Embryonic facial prominence (tissue), 1 donor: ENCODE measurements at regions not wholly inside any gene's neighbourhood (a gene's known extent, or its start where the extent isn't known, plus 50 kb on each side); places are given as distances from the start of the nearest gene placed in this dataset.

ENCODE experiments used
- DNase-seq: peaks from one replicate; pipeline ENCODE4 v3.0.0-alpha.2; 2016; ENCODE audit errors: extremely low spot score

DNA sequence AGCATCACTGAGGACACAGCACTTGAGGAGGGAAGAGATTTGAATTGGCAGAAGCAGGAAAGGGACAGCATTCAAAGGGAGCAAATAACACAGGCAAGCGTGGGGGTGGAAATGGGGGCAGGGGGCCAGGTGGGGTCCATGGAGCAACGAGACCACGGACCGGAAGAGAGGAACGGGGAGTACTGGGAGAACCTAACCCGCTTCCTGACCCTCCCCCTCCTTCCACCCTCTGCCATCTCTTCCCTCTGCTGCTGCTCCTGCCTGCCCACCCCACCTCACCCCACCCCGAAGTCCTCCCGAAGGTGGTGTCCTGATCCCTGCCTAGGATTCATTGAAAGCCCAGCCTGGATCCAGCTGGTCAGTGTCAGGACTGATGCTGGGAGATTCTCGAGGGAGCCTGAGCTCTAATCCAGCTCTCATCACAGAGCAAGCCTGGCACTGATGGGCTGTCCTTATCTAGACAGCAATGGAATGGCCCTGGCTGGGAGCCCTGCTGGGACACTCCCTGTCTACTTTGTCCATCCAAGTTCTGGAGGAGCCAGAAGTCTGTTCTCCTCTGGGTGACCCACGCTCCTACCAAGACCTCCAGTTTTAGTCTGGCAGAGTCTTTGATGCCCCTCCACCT is 105.0 kb downstream of the TRIM29 start:
- no peak for DNase-seq

DNA sequence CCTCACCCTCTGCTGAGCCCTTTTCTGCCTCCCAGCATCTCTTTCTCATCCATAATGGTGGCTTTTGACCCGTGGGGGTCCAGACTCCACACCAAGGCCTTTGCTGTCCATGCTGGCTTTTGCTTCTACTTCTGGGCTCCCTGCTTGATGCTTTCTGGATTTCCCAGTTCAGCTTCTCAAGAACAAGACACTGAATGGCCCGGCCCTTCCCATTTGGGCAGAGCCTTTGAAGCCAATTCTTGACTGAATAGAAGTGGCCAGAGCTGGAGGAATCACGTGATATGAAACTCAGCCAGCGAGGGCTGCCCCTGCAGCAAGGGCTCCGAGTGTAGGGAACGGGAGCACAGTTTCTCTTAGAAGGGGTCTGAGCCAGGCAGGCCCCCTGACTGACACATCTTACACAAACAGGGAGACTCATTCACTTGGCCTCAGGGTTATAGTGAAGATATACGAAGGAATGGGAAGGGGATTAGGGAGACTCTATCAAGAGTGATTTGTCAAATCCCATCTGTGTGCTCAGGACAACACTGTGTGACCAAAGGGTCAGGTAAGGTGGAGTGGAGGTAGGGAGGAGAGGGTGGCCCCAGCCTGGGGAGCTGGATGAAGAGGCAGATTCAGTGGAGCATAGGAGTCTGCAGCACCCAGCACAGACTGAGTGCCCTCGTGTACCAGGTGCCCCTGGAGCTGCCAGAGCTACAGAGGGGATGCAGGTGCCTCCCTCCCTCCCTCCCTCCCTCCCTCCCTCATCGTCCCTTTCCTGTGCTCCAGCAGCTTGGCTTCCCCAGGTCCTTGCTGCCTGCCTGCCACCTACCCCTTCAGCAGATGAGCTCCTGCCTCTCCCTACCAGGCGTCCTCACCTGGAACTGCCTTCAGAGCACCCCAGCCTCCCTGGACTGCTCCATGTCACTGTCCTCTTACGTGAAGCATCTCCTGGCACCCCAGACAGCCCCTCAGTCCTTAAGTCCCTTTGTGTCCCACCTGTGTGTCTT is 106.0 kb downstream of the TRIM29 start:
- no peak for DNase-seq

- DNase-seq, result no peak
Measured at GRCh38 chr11:120031156-120031555, 106.8 kb downstream of the TRIM29 start.

DNA sequence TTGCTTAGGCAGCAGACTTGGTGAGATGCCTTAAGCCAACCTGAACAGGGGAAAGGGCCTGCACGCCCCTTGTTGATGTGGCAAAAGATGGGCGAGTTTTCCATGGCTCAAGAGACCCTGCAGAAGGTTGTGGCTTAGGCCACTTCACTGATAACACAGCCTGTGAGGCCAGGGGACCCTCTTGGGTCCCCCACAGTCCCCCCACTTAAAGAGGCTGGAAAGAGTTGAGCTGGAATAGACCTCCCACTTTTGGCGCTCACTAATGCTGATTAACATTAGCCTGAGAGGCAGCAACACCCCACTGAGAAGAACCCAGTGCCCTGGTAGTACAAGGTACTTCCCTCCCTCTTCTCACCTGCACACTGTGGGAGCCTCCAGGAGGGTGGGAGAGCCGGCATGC is 107.5 kb downstream of the TRIM29 start:
- no peak for DNase-seq

DNA sequence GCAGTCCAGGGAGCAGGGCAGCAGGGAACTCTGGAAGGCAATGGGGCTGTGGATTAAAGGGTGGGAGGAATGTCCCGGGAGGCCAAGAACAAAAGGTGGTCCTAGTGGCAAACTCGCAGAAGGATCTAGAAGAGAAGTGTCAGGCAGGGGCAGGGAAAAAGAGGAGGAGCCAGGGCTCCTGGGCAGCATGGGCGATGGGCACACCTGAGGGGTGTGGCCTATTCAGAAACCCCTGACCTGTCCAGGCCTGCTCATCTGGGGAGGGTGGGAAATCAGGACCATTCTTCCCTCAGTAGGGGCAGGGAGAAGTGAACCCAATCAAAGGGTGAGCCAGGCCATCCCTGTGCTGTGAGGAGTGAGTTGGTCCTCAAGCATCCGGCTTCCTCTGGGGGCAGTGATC is 108.6 kb downstream of the TRIM29 start:
- DNase-seq, result no peak

DNA sequence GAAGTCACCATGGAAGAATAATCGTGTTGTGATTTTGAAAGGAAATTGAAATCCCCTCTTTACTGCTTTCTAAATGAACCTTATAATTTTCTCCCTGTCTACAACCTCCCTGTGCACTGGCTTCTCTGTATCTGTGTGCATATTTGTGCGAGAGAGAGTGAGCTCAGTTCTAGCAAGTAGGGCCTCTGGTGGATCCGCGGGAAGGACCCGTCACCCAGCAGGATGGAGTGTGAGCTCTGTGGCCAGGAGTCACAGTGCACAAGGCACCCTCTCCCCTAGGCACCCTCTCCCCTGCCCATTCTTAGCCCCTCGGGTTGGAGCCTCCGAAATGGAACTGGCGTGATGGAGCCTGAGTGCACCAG is 109.0 kb downstream of the TRIM29 start:
- no peak for DNase-seq

DNA sequence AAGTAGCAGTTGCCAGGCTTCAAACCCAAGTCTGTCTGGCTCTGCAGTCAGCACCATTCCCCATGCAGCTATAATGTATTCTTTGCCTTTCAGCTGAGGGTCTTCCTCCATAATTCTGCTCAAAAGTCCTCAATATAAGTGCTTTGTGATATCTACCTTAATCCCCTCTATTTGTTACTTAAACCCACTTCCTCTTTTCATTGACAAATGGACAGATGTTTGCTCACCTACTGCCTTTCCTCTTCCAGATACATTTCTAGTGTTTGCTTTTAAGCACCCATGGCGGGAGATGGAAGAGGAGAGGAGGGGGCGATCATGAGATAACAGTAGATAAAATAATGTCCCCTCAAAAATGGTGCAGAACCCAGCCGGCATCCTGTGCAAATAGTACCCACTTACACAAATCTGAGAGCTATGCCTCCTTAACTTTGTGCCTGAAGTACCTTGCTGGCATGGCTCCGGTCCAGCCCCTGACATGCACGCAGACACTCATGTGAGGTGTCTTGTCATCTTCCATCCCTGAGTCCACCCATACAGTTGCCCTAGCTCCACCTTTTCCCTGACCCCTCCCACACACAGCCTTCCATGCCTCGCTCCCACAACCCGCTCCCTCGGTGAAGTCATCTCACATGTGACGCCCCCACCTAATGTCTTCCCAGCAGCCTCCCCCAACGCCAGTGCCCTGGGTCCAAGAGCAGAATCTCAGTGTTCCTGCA is 109.6 kb downstream of the TRIM29 start:
- DNase-seq, result no peak

- no peak for DNase-seq
Measured at GRCh38 chr11:120027546-120028180, 110.2 kb downstream of the TRIM29 start.

- no peak for DNase-seq
Measured at GRCh38 chr11:120025606-120026335, 112.1 kb downstream of the TRIM29 start.

DNA sequence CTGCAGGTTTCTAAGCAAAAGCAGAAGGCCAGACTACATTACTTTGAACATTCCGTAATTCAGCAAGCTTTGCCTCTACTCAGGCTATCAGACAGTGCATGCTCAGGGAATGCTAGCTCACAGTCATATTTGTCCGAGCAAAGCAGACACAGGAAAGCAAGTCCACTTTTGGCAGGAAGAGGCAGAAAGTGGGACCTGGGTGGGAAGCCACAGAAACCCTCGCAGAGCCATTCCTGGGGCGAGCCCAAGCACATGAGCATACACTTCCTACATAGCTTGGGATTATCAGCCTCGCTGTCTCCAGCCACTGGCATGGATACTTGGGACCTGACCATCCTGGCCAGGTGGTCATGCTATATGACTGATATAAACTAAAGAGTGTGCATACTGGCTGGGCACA is 113.3 kb downstream of the TRIM29 start:
- DNase-seq, result no peak

DNA sequence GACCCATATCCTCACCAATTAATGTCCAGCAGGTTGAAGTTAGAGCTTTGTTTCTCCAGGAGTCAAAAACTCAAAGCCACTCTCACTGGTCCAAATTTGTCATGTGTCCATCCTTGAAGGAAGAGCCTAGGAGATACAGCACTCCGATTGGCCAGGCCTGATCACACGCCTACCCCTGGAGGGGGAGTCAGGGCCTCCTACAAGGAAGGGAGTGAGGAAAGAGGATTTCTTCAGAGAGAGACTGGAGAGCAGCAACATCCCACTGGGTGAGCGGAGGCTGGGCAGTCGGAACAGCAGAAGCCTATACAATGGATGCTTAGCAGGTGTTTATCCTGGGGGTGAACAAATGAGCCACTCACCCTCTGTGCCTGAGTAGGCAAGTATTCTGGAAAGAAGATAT is 113.9 kb downstream of the TRIM29 start:
- no peak for DNase-seq

DNA sequence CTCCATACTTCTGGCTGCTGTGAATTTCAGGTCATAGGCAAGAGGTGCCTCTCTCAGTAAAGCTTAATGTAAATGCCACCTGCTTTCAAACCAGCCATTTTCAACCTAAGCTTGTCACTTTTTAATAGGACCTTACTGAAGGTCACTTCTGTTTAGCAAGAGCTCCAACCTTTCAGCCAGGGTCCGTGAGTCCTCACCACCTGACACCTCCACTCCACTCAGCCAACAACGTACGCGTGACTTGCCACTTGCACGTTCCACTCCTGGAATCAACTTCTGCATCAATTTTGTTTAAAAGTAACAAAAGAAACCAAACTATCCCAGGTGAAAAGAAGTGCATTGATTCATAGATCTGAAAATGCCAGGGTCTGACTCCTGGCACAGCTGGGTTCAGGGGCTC is 114.4 kb downstream of the TRIM29 start:
- no peak for DNase-seq

DNA sequence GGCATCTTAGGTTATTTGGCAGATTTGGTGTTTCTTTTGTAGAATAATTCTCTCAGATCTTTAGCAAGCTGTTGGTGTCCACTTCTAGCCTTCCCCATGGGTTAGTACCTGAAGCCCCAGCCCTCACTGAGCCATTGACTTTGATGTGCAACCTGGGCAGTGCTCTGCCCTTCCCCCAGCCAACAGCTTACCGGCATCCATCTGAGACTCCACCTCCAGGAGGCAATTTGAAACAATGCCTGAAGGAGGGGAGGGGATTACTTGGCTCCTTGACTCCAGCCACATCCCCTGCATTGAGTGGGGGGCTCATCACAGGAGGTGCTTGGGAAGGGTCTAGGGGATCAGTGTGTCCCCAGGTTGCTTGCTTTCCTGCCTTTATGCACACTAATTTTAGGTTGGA is 114.8 kb downstream of the TRIM29 start:
- no peak for DNase-seq

DNA sequence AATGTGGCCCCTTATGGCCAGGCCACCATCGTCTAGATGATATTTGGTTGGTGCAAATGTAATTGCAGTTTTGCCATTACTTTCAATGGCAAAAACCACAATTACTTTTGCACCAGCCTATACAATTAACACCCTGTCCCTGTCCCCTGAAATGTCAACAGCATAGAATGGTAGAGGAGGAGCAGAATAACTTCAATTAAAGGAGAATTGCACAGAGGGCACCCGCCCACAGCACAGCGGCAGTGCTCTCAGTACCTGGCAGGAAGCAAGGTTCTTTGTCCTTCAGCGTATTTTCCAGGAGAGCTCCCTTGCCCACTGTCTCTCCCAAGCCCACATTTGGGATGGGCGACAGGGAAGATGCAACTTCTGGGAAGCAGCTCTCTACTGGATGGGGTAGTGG is 115.3 kb downstream of the TRIM29 start:
- no peak for DNase-seq

GRCh38 chr11:120021978-120022377 is 115.9 kb downstream of the TRIM29 start:
- DNase-seq, result no peak

GRCh38 chr11:120021391-120021953 is 116.4 kb downstream of the TRIM29 start:
- DNase-seq, result no peak

GRCh38 chr11:120020981-120021380 is 116.9 kb downstream of the TRIM29 start:
- DNase-seq, result no peak

- DNase-seq, result no peak
Measured at GRCh38 chr11:120020486-120020885, 117.4 kb downstream of the TRIM29 start.

- no peak for DNase-seq
Measured at GRCh38 chr11:120019191-120019590, 118.7 kb downstream of the TRIM29 start.

- DNase-seq, result no peak
Measured at GRCh38 chr11:120017582-120018150, 120.2 kb downstream of the TRIM29 start.
